ENCODE measurements at regions not wholly inside any gene's neighbourhood (a gene's known extent, or its start where the extent isn't known, plus 50 kb on each side); places are given as distances from the start of the nearest gene placed in this dataset.

DNA sequence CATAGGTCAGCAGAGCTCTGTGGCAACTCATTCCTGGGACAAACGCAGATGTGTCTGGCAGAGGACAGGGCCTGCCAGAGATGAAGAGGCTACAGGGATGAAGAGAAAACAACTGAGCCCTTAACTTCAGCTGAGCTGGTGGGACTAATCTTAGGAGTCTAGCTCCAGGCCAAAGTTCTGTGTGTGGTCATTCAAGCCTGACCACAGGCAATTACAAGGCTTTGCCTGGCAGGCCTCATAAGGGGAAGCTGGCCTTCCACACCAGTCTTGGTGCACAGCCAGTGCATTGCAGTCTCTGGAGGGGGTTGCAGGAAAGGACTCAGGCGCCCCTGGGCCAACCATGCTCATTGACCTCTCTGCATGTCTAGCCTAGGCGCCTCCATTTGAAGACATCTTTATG, 127.6 kb upstream of the DAAM1 start:
- TF ChIP-seq, protein P1, sequence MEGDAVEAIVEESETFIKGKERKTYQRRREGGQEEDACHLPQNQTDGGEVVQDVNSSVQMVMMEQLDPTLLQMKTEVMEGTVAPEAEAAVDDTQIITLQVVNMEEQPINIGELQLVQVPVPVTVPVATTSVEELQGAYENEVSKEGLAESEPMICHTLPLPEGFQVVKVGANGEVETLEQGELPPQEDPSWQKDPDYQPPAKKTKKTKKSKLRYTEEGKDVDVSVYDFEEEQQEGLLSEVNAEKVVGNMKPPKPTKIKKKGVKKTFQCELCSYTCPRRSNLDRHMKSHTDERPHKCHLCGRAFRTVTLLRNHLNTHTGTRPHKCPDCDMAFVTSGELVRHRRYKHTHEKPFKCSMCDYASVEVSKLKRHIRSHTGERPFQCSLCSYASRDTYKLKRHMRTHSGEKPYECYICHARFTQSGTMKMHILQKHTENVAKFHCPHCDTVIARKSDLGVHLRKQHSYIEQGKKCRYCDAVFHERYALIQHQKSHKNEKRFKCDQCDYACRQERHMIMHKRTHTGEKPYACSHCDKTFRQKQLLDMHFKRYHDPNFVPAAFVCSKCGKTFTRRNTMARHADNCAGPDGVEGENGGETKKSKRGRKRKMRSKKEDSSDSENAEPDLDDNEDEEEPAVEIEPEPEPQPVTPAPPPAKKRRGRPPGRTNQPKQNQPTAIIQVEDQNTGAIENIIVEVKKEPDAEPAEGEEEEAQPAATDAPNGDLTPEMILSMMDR (IDR thresholded peaks at IDR 0.05 in 4 of 5, conservative IDR thresholded peaks at IDR 0.05 in 1 of 5): no peak
- no peak for TF ChIP-seq POLR2A (IDR thresholded peaks at IDR 0.05)

Measured in gastrocnemius medialis (tissue), 4 donors.